ENCODE measurements at regions not wholly inside any gene's neighbourhood (a gene's known extent, or its start where the extent isn't known, plus 50 kb on each side); places are given as distances from the start of the nearest gene placed in this dataset.
"Not testable (repeated sequence)": the region's sequence is repeated elsewhere in the genome, so short reads cannot be mapped to it uniquely, and the experiment has no call there.

DNA sequence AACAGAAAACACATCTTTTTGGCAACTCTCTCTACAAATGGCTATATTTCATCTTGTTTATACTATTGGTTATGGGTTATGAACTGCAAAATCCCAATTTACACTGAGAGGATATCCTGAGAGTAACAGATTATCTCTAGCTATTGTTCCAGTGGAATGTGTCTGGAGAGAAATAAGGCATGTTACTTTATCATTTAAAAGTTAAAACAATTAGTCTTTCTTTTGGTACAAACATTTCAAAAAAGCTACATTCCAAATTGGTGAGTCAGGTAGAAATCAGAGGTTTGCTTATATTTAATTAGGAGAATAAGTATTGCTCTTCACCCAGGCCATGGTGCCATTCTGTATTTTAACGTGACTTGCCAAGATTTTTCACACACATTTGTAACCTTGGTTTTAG lies 411.6 kb downstream of the CCER1 start:
- Histone ChIP-seq H3K9ac (ENCODE audit: low read length) (no peak overlapping the region), H3K4ac (ENCODE audit: low read depth, low read length) (no peak overlapping the region), H3K56ac (ENCODE audit: low read length) (no peak overlapping the region), H3K18ac (ENCODE audit: low read length) (no peak overlapping the region), H2BK5ac (ENCODE audit: low read length) (no peak overlapping the region), H4K8ac (ENCODE audit: low read depth, low read length) (no peak overlapping the region), H3K36me3 (ENCODE audit: control insufficient read depth, insufficient read depth, low read length) (no peaks in the 10 kb centered on the region), H3K4me2 (ENCODE audit: low read length) (no peak overlapping the region), H3K23ac (ENCODE audit: low read length) (no peak overlapping the region), H2BK15ac (replicated peaks; ENCODE audit: low read depth) (no peak overlapping the region), H3K79me2 (ENCODE audit: control insufficient read depth, insufficient read depth, low read length) (no peaks in the 10 kb centered on the region), H3K4me1 (ENCODE audit: control insufficient read depth, low read depth, low read length) (no peaks in the 10 kb centered on the region), H4K5ac (ENCODE audit: low read length) (no peak overlapping the region), H3K79me1 (ENCODE audit: low read length) (no peaks in the 10 kb centered on the region), H3K4me3 (ENCODE audit: low read length) (no peak overlapping the region), H3K27ac (ENCODE audit: low read depth, low read length) (no peak overlapping the region), H2AK5ac (ENCODE audit: low read length) (no peak overlapping the region), H3K27me3 (ENCODE audit: insufficient read depth, low read length, poor library complexity) (no peaks in the 10 kb centered on the region), H2BK120ac (ENCODE audit: low read depth, low read length) (no peak overlapping the region)
- DNase-seq = no peak
- WGBS (ENCODE audit: extremely low coverage, insufficient coverage, low lambda C conversion rate) = no CpG with 5 or more reads among the region's 1 CpG

DNA sequence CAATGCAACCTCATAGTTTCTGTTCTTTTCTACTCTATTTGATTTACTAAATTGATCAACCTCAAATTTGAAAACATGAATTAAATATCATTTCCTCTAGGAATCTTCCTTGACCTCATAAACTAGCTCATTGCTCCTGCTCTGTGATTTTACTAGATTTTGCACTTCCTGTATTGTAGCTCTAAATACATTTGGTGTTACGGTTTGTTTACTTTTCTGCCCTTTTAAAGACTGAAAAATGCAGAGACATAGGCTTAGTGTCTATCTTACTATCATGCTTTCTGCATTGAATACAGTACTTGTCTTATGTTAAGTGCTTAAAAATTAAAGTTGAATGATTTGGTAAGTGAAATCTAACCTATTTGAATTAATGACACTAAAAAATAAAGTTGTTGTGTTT lies 412.1 kb downstream of the CCER1 start:
- H3K4ac ChIP-seq (ENCODE audit: low read depth, low read length); H2BK5ac ChIP-seq (ENCODE audit: low read length); H3K4me1 ChIP-seq (ENCODE audit: control insufficient read depth, low read depth, low read length); H3K79me2 ChIP-seq (ENCODE audit: control insufficient read depth, insufficient read depth, low read length); H3K18ac ChIP-seq (ENCODE audit: low read length); H3K36me3 ChIP-seq (ENCODE audit: control insufficient read depth, insufficient read depth, low read length); H3K27me3 ChIP-seq (ENCODE audit: insufficient read depth, low read length, poor library complexity); H4K8ac ChIP-seq (ENCODE audit: low read depth, low read length); H3K9ac ChIP-seq (ENCODE audit: low read length); H2BK15ac ChIP-seq (replicated peaks; ENCODE audit: low read depth); H3K4me3 ChIP-seq (ENCODE audit: low read length); H3K23ac ChIP-seq (ENCODE audit: low read length); H2BK120ac ChIP-seq (ENCODE audit: low read depth, low read length); H3K27ac ChIP-seq (ENCODE audit: low read depth, low read length); H4K5ac ChIP-seq (ENCODE audit: low read length); H3K79me1 ChIP-seq (ENCODE audit: low read length); H3K4me2 ChIP-seq (ENCODE audit: low read length); H2AK5ac ChIP-seq (ENCODE audit: low read length); H3K56ac ChIP-seq (ENCODE audit: low read length); DNase-seq: not testable (repeated sequence)
- no CpG with 5 or more reads among the region's 1 CpG for WGBS (ENCODE audit: extremely low coverage, insufficient coverage, low lambda C conversion rate)

GRCh38 chr12:90533828-90534227 lies 421.1 kb downstream of the CCER1 start:
- not testable (repeated sequence) for H2BK120ac ChIP-seq (ENCODE audit: low read depth, low read length); H3K4ac ChIP-seq (ENCODE audit: low read depth, low read length); H3K27me3 ChIP-seq (ENCODE audit: insufficient read depth, low read length, poor library complexity); H2AK5ac ChIP-seq (ENCODE audit: low read length); H3K56ac ChIP-seq (ENCODE audit: low read length); H3K27ac ChIP-seq (ENCODE audit: low read depth, low read length); H3K4me2 ChIP-seq (ENCODE audit: low read length); H3K9ac ChIP-seq (ENCODE audit: low read length); H4K5ac ChIP-seq (ENCODE audit: low read length); H3K36me3 ChIP-seq (ENCODE audit: control insufficient read depth, insufficient read depth, low read length); DNase-seq; H4K8ac ChIP-seq (ENCODE audit: low read depth, low read length); H2BK5ac ChIP-seq (ENCODE audit: low read length); H2BK15ac ChIP-seq (replicated peaks; ENCODE audit: low read depth); H3K79me1 ChIP-seq (ENCODE audit: low read length); H3K4me3 ChIP-seq (ENCODE audit: low read length); H3K18ac ChIP-seq (ENCODE audit: low read length); H3K23ac ChIP-seq (ENCODE audit: low read length); H3K4me1 ChIP-seq (ENCODE audit: control insufficient read depth, low read depth, low read length); H3K79me2 ChIP-seq (ENCODE audit: control insufficient read depth, insufficient read depth, low read length)
- WGBS (ENCODE audit: extremely low coverage, insufficient coverage, low lambda C conversion rate) = no CpG with 5 or more reads among the region's 1 CpG

- DNase-seq = no peak
- no CpG with 5 or more reads among the region's 3 CpGs for WGBS (ENCODE audit: extremely low coverage, insufficient coverage, low lambda C conversion rate)
- H3K79me1 ChIP-seq (ENCODE audit: low read length) = no peaks in the 10 kb centered on the region
- no peak overlapping the region for H3K4ac ChIP-seq (ENCODE audit: low read depth, low read length)
- H3K36me3 ChIP-seq (ENCODE audit: control insufficient read depth, insufficient read depth, low read length) = no peaks in the 10 kb centered on the region
- H2BK5ac ChIP-seq (ENCODE audit: low read length) = no peak overlapping the region
- no peak overlapping the region for H4K8ac ChIP-seq (ENCODE audit: low read depth, low read length)
- no peaks in the 10 kb centered on the region for H3K4me1 ChIP-seq (ENCODE audit: control insufficient read depth, low read depth, low read length)
- no peak overlapping the region for H2BK120ac ChIP-seq (ENCODE audit: low read depth, low read length)
- H3K27ac ChIP-seq (ENCODE audit: low read depth, low read length) = no peak overlapping the region
- no peaks in the 10 kb centered on the region for H3K79me2 ChIP-seq (ENCODE audit: control insufficient read depth, insufficient read depth, low read length)
- no peak overlapping the region for H3K56ac ChIP-seq (ENCODE audit: low read length)
- no peak overlapping the region for H2AK5ac ChIP-seq (ENCODE audit: low read length)
- H3K27me3 ChIP-seq (ENCODE audit: insufficient read depth, low read length, poor library complexity) = no peaks in the 10 kb centered on the region
- no peak overlapping the region for H3K23ac ChIP-seq (ENCODE audit: low read length)
- no peak overlapping the region for H3K4me3 ChIP-seq (ENCODE audit: low read length)
- no peak overlapping the region for H4K5ac ChIP-seq (ENCODE audit: low read length)
- H3K18ac ChIP-seq (ENCODE audit: low read length) = no peak overlapping the region
- no peak overlapping the region for H2BK15ac ChIP-seq (replicated peaks; ENCODE audit: low read depth)
- H3K9ac ChIP-seq (ENCODE audit: low read length) = no peak overlapping the region
- H3K4me2 ChIP-seq (ENCODE audit: low read length) = no peak overlapping the region
Measured at GRCh38 chr12:90520002-90520734, 434.8 kb downstream of the CCER1 start.

GRCh38 chr12:90519285-90519684 lies 435.7 kb downstream of the CCER1 start:
- Histone ChIP-seq H3K23ac (ENCODE audit: low read length) (no peak overlapping the region), H3K4me2 (ENCODE audit: low read length) (no peak overlapping the region), H2AK5ac (ENCODE audit: low read length) (no peak overlapping the region), H2BK15ac (replicated peaks; ENCODE audit: low read depth) (no peak overlapping the region), H3K79me2 (ENCODE audit: control insufficient read depth, insufficient read depth, low read length) (no peaks in the 10 kb centered on the region), H3K18ac (ENCODE audit: low read length) (no peak overlapping the region), H3K79me1 (ENCODE audit: low read length) (no peaks in the 10 kb centered on the region), H4K8ac (ENCODE audit: low read depth, low read length) (no peak overlapping the region), H4K5ac (ENCODE audit: low read length) (no peak overlapping the region), H3K27ac (ENCODE audit: low read depth, low read length) (no peak overlapping the region), H3K4me3 (ENCODE audit: low read length) (no peak overlapping the region), H2BK5ac (ENCODE audit: low read length) (no peak overlapping the region), H3K36me3 (ENCODE audit: control insufficient read depth, insufficient read depth, low read length) (no peaks in the 10 kb centered on the region), H3K4me1 (ENCODE audit: control insufficient read depth, low read depth, low read length) (no peaks in the 10 kb centered on the region), H3K4ac (ENCODE audit: low read depth, low read length) (no peak overlapping the region), H3K56ac (ENCODE audit: low read length) (no peak overlapping the region), H2BK120ac (ENCODE audit: low read depth, low read length) (no peak overlapping the region), H3K27me3 (ENCODE audit: insufficient read depth, low read length, poor library complexity) (no peaks in the 10 kb centered on the region), H3K9ac (ENCODE audit: low read length) (no peak overlapping the region)
- DNase-seq = no peak

Measured in mesendoderm (in vitro differentiated cells).